ENCODE measurements at regions not wholly inside any gene's neighbourhood (a gene's known extent, or its start where the extent isn't known, plus 50 kb on each side); places are given as distances from the start of the nearest gene placed in this dataset.

DNA sequence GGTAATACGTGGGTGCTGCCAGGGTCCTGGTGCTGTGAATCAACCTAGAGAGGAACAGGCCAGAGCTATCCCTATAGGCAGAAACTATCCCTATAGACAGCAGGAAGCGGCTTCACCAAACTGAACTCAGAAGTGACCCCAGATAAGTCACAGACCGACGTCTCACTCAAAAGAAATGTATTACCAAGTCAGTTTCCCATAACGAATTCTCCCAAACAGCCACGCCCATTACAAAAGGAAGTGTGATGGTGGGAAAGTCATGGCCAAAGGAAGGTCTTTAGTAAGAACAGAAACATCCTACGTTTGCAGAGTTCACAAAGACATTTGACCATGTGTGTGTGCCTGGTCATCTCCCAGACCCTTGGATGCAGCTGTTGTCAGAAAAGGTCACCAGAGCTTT is 470.8 kb upstream of the ADARB2 start:
- H3K27me3 ChIP-seq (ENCODE audit: insufficient read depth in 3 of 3, low read length in 2 of 3), result no peaks in the 10 kb centered on the region
- no peak for DNase-seq
- intact Hi-C loops (cut with DNase I), result no loop called here
- no peak overlapping the region for H3K27ac ChIP-seq
- H3K36me3 ChIP-seq (ENCODE audit: insufficient read depth in 1 of 2, low read depth in 1 of 2), result no peaks in the 10 kb centered on the region
- H3K4me3 ChIP-seq, result no peak overlapping the region
- no peak for ATAC-seq
- no peaks in the 10 kb centered on the region for H3K4me1 ChIP-seq
- no peaks in the 10 kb centered on the region for H3K9me3 ChIP-seq
- TF ChIP-seq, protein P1, sequence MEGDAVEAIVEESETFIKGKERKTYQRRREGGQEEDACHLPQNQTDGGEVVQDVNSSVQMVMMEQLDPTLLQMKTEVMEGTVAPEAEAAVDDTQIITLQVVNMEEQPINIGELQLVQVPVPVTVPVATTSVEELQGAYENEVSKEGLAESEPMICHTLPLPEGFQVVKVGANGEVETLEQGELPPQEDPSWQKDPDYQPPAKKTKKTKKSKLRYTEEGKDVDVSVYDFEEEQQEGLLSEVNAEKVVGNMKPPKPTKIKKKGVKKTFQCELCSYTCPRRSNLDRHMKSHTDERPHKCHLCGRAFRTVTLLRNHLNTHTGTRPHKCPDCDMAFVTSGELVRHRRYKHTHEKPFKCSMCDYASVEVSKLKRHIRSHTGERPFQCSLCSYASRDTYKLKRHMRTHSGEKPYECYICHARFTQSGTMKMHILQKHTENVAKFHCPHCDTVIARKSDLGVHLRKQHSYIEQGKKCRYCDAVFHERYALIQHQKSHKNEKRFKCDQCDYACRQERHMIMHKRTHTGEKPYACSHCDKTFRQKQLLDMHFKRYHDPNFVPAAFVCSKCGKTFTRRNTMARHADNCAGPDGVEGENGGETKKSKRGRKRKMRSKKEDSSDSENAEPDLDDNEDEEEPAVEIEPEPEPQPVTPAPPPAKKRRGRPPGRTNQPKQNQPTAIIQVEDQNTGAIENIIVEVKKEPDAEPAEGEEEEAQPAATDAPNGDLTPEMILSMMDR (IDR thresholded peaks at IDR 0.05), result no peak
- 64 to 71% (median 70%) methylated on average over 7 of the region's 7 CpGs for WGBS, 3 donors

DNA sequence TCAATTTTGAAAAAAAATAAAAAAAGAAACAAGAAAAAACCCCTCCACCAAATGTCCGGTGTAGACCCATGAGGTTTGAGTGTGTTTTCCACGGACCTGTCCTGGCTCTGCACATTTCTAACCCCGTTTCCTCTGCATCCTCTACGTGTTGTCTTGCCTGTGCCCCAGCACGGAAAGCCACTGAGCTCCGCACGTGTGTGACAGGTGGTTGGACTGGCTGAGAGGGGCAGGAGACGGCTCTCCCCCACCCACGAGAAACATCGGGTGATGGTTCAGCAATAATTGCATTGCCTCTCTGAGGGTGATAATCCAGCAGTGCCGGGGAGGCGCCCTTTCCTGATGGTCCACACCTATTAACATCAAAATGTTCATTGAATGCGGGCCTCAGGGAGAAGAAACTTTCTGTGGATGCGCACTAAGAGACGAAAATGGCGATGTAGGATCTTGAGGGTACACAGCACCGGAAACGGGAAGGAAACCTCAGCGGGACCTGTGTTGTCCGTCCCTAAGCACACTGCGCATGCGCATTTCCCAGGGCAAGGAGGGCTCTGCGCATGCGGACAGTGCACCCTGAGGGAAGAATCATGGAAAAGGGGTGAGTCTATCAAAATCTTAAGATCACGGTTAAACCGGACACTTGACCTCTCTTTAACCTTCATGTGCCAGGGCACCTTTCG is 470.1 kb upstream of the ADARB2 start:
- intact Hi-C loops (cut with DNase I), result no loop called here
- no peaks in the 10 kb centered on the region for H3K36me3 ChIP-seq (ENCODE audit: insufficient read depth in 1 of 2, low read depth in 1 of 2)
- no peaks in the 10 kb centered on the region for H3K4me1 ChIP-seq
- H3K4me3 ChIP-seq, result no peak overlapping the region
- WGBS, 3 donors, result 90 to 92% (median 91%) methylated on average over 27 of the region's 27 CpGs
- H3K27me3 ChIP-seq (ENCODE audit: insufficient read depth in 3 of 3, low read length in 2 of 3), result no peaks in the 10 kb centered on the region
- H3K9me3 ChIP-seq, result no peaks in the 10 kb centered on the region
- DNase-seq, result no peak
- no peak overlapping the region for H3K27ac ChIP-seq
- ATAC-seq, result no peak
- TF ChIP-seq, protein P1 (IDR thresholded peaks at IDR 0.05), result no peak

DNA sequence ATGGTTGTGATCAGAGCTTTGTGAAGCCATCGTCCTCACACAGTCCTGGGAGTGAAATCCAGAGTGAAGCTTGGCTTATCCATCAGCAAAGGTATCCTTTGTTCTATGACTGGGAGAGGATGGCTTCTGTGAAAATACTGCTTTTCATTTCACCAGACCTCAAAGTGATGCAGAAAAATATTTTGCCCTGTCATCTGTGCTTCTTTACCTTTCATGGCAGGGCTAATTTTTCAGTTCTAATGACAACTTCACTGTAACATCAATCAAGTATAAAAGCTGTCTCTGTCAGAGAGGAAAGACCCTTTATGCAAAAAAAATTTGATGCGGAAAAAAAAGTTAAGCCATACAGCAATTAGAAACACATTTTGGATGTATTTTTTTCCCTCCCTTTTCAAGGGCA is 468.1 kb upstream of the ADARB2 start:
- ATAC-seq (no peak), DNase-seq (no peak)
- no peaks in the 10 kb centered on the region for H3K9me3 ChIP-seq
- H3K4me1 ChIP-seq, result no peaks in the 10 kb centered on the region
- intact Hi-C loops (cut with DNase I), result no loop called here
- no peak overlapping the region for H3K4me3 ChIP-seq
- H3K27ac ChIP-seq, result no peak overlapping the region
- no peaks in the 10 kb centered on the region for H3K27me3 ChIP-seq (ENCODE audit: insufficient read depth in 3 of 3, low read length in 2 of 3)
- H3K36me3 ChIP-seq (ENCODE audit: insufficient read depth in 1 of 2, low read depth in 1 of 2), result no peaks in the 10 kb centered on the region
- 60 to 64% (median 61%) methylated on average over 2 of the region's 2 CpGs for WGBS, 3 donors
- TF ChIP-seq, protein P1 (IDR thresholded peaks at IDR 0.05), result no peak

DNA sequence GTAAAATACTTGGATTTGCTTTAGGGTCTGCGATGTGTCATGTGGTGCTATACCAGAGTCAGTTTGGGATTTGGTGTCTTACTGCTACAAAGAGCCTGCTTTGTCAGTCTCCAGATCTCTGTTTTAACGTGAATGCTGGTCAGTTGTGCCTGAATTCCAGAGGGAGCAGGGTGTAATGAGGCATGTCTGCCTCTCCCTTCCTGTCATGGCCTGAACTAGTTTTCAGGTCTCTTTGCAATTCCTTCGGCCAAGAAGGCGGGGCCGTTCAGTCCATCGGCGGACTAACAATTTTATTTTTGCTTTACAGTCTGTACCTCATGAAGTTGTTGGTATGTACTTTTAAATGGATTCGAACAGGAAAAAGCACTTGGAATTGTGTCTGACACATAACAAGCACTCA is 465.1 kb upstream of the ADARB2 start:
- no peaks in the 10 kb centered on the region for H3K36me3 ChIP-seq (ENCODE audit: insufficient read depth in 1 of 2, low read depth in 1 of 2)
- no peaks in the 10 kb centered on the region for H3K4me1 ChIP-seq
- no peaks in the 10 kb centered on the region for H3K27me3 ChIP-seq (ENCODE audit: insufficient read depth in 3 of 3, low read length in 2 of 3)
- no peak overlapping the region for H3K4me3 ChIP-seq
- ATAC-seq (no peak), DNase-seq (no peak)
- TF ChIP-seq, protein P1 (IDR thresholded peaks at IDR 0.05), result no peak
- no peaks in the 10 kb centered on the region for H3K9me3 ChIP-seq
- intact Hi-C loops (cut with DNase I), result no loop called here
- WGBS, 3 donors, result 32 to 40% (median 38%) methylated on average over 8 of the region's 8 CpGs
- H3K27ac ChIP-seq, result no peak overlapping the region

DNA sequence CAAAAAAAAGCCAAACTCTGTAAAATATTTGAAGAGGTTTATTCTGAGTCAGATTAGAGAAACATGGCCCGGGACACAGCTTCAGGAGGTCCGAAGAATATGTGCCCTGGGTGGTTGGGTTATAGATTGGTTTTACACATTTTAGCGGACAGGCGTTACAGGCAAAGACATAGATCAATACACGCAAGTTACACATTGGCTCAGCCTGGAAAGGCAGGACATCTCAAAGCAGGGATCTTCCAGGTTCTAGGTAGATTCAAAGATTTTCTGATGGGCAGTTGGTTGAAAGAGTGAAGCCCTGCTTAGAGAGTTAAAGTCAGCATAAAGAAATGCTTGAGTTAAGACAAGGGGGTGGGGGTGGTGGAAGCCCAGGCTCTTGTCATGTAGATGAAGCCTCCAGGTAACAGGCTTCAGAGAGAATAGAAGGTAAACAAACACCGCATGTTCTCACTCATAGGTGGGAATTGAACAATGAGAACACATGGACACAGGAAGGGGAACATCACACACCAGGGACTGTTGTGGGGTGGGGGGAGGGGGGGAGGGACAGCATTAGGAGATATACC is 464.3 kb upstream of the ADARB2 start:
- no peaks in the 10 kb centered on the region for H3K4me1 ChIP-seq
- intact Hi-C loops (cut with DNase I), result no loop called here
- ATAC-seq (no peak), DNase-seq (no peak)
- H3K27ac ChIP-seq, result no peak overlapping the region
- H3K9me3 ChIP-seq, result no peaks in the 10 kb centered on the region
- H3K27me3 ChIP-seq (ENCODE audit: insufficient read depth in 3 of 3, low read length in 2 of 3), result no peaks in the 10 kb centered on the region
- TF ChIP-seq, protein P1 (IDR thresholded peaks at IDR 0.05), result no peak
- no peaks in the 10 kb centered on the region for H3K36me3 ChIP-seq (ENCODE audit: insufficient read depth in 1 of 2, low read depth in 1 of 2)
- no peak overlapping the region for H3K4me3 ChIP-seq
- 87 to 94% (median 90%) methylated on average over 6 of the region's 6 CpGs for WGBS, 3 donors
